ENCODE measurements at regions not wholly inside any gene's neighbourhood (a gene's known extent, or its start where the extent isn't known, plus 50 kb on each side); places are given as distances from the start of the nearest gene placed in this dataset.

DNA sequence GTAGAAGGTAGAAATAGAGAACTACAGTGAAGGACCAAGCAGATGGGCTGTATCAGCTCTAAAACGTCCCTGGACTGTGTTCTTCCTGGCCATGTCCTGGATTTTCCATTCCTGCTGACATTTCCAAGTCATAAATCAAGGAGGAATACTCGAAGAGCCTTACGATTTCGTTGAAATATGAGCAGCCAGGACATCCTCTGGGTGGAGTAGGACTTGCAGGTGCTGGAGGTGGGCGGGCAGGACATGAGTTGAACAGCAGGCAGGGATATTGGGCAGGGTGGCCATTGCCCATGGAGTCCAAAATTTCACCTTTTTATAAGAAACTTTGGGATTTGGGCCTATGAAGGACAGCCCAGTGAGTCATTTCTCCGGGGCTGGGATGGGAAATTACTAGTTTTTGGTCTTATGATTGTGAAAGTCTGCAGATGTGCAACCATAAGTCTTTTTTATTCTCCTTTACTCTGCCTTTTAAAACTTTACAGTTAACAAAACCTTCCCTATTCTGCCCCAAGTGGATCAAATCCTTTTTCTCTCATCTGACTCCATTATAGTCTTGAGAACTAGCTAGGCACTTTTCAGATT lies 88.8 kb downstream of the TMX1 start:
- TF ChIP-seq CTCF (IDR thresholded peaks at IDR 0.05; ENCODE audit: insufficient read depth, low read length, poor library complexity, severe bottlenecking) (no peak), EZH2phosphoT487 (conservative IDR thresholded peaks at IDR 0.05; ENCODE audit: low read length) (no peak)
